Muscle of back (tissue), 3 donors: ENCODE measurements at regions not wholly inside any gene's neighbourhood (a gene's known extent, or its start where the extent isn't known, plus 50 kb on each side); places are given as distances from the start of the nearest gene placed in this dataset.
"Not testable (repeated sequence)": the region's sequence is repeated elsewhere in the genome, so short reads cannot be mapped to it uniquely, and the experiment has no call there.

ENCODE experiments used
- DNase-seq, 3 donors: peaks; one replicate each; pipeline versions ENCODE4 v3.0.0 to v3.0.0-alpha.2; 2013

DNA sequence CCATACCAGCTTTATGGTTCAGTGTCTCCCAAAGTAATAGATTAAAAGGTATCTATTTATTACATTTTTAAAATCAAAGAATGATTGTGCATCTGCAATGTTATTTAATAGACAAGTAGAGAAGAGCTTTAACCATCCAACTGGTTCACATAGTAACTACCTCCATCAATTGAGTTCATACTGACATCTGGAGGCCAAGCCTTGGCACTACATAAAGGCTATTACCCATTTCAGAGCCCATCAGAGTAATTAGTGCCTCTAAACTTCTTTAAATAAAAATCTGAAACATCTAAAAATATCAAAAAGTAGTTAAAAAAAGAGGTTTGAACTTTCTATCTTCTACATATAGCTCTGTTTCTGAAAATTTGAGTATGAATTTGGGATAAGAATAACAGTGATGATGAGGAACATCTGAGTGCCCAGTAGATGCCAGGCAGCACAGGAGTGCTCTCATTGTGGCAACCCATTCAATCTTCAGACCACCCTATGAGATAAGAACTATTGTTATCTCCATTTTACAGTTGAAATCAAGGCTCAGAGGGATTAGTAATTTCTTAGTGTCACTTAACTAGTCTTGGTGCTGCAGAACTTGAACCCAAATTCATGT, 132.9 kb upstream of the DAAM1 start:
- peak; percentile 41 to 70 (median 58) for DNase-seq

DNA sequence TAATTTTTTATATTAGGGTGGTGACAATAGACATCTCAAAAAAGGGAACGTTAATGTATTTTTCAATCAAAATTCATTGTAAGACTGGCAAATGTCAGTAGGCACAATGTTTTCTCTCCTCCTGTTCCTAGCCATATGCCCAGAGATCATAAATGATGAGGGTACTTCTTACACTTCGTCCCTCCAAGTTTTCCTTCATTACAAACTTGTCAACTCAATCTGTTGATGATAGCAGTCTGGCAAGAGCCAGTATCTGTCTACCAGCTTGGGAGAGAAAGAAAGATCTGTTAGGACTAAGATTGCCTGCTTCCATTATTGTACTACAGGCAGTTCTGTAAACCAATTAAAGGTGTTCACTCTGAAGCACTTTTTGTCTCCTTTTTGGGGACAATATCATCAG, 130.9 kb upstream of the DAAM1 start:
- no peak for DNase-seq

DNA sequence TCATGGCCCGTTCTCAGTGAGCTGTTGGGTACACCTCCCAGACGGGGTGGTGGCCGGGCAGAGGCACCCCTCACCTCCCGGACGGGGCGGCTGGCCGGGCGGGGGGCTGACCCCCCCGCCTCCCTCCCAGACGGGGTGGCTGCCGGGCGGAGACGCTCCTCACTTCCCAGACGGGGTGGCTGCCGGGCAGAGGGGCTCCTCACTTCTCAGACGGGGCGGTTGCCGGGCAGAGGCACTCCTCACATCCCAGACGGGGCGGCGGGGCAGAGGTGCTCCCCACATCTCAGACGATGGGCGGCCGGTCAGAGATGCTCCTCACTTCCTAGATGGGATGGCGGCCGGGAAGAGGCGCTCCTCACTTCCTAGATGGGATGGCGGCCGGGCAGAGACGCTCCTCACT, 129.7 kb upstream of the DAAM1 start:
- DNase-seq, result not testable (repeated sequence)

DNA sequence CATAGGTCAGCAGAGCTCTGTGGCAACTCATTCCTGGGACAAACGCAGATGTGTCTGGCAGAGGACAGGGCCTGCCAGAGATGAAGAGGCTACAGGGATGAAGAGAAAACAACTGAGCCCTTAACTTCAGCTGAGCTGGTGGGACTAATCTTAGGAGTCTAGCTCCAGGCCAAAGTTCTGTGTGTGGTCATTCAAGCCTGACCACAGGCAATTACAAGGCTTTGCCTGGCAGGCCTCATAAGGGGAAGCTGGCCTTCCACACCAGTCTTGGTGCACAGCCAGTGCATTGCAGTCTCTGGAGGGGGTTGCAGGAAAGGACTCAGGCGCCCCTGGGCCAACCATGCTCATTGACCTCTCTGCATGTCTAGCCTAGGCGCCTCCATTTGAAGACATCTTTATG, 127.6 kb upstream of the DAAM1 start:
- DNase-seq, result no peak

DNA sequence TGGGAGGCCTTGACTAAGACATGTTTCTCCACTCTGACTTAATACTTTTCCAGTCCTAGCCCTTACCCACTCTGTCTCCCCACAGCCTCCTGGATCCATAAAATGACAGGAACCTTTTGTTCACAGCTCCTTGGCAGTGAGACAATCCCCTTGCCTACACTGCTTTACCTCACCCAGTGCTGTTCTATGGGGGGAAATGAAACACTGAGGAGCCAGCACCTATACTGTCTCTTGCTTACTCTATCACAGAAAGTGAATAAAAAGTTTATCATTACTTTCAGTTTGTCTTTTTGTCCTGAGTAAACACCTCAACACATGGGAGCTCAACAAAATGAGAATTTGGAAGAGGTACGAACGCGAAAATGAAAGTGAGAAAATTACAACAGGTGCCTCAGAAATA, 127.2 kb upstream of the DAAM1 start:
- no peak for DNase-seq

DNA sequence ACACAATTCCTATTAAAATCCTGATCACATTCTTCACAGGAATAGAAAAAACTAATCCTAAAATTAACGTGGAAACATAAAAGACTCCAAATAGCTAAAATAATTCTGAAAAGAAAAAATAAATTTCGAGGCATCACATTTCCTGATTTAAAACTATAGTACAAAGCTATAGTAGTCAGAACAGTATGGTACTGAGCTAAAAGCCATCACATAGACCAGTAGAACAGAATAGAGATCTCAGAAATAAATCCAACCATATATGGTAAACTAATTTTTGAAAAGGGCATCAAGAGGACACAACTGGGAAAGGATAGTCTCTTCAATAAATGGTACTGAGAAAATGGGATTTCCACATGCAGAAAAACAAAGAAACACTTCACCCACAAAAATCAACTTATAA, 125.2 kb upstream of the DAAM1 start:
- no peak for DNase-seq

DNA sequence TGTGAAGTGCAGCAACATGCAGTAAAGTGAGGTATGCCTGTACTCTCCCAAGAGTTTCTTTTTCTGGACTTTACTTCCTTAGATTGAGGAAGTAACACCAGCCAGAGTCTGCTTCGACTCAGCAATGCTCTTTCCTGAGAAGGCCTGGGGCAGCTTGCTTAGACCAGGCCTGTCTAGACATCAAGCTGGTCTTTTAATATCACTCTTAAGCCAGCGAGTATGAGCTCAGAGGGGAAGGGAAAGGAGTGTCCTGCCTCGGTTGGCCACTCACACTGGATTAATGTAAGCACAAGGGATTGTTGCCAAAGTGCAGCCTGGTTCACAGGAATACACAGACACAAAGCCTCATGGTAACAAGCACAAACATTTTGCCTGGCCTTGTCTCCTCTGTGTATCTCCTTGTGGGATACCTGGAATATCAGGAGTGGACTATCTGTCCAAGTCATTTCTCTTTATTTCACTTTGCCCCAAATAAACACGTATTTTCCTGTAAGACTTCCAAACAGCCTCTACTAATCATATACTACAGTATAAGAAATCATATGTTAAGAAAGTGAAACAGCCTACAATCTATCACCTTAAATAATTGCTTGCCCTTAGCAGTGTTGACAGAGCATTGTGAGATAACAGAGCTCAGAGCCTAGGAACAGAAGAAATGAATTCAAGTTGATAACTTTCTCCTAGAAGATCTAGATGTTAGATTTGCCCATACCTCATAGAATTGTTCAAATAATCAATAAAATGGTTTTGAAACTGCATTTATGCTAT, 121.2 kb upstream of the DAAM1 start:
- DNase-seq, result peak in 2 of 3 donors; percentile 25 to 29

DNA sequence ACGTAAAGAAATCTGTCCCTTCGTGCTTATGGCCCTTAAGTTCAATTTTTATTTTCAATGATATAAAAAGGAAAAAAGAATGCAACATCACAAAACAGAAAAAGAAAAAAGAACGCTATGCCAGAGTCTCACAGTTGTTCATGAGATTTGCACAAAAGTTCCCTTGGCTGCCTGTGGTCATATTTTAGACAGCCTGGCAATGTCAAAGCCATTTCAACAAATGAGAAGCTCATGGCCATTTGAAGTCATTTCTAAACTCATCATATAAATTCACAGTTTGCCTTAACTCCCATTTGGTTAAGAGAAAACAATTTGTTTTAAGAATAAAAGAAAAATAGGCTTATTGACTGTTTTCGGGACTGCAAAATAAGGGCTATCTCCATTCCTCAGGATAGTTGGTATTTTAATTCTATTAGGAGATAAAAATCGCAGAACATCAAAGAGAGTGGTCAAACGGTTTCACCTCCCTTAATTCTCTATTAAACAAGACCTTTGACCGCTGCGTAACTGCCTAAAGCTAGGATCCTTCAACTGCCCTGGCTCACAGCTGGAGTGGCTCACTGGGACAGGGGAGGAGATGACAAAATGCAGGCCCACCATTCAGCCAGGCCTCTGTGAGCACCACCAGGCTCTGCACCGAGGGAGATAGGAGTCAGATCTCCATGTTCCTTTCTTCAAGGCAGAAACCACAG, 119.2 kb upstream of the DAAM1 start:
- DNase-seq, result no peak

DNA sequence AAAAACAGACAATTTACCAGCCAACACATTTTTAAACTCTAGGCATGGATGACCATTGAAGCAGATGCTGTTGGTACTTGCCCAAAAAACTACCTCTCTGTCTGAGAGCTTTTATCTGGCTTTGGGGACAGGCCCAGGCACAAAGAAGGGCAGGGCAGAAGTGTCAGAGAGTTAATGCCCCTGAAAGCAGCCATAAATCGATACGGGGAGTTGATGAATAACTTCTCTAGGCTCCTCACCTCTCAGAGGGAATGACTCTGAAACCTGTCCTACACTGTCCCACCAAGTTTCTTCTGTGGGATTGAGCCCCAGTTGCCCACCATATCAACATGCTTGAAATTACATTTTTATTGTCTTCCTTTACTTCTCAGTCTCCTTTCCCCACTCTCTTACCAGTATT, 113.0 kb upstream of the DAAM1 start:
- DNase-seq, result no peak

DNA sequence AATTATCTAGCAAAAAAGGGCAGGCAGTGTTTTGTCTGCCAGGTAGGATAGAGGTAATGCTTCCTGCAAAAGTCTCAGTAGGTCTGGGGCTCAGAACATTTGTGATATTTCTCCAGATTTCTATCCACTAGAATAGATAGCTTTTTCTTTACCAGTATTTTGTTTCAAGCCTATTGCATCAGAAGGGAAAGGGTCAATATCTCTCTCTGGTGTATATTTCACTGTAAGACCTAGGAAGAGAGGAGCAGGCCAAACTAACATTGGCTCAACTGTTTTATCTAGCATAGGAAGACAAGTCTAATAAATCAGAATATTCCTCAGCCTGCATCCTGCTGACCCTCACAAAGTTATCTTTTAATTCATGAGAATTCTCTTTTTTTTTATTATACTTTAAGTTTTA, 106.7 kb upstream of the DAAM1 start:
- DNase-seq, result no peak

DNA sequence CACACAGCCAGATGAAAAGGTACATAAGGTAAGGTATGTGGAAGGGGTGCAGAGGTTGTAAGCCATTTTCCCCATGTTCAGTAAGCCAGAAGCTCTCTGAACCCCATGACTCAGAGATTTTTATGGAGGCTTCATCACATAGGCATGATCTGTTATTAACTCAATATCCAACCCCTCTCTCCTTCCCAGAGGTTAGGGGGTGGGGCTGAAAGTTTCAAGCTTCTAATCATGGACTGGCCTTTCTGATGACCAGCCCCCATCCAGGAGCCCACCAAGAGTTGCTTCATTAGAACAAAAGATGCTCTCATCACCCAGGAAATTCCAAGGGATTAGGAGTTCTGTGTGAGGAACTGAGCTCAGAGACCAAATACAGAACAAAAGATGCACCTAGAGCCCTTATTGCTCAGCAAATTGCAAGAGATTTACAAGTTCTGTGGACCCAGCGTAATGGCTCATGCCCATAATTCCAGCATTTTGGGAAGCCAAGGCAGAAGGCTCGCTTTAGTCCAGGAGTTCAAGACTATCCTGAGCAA, 103.2 kb upstream of the DAAM1 start:
- DNase-seq, result no peak

DNA sequence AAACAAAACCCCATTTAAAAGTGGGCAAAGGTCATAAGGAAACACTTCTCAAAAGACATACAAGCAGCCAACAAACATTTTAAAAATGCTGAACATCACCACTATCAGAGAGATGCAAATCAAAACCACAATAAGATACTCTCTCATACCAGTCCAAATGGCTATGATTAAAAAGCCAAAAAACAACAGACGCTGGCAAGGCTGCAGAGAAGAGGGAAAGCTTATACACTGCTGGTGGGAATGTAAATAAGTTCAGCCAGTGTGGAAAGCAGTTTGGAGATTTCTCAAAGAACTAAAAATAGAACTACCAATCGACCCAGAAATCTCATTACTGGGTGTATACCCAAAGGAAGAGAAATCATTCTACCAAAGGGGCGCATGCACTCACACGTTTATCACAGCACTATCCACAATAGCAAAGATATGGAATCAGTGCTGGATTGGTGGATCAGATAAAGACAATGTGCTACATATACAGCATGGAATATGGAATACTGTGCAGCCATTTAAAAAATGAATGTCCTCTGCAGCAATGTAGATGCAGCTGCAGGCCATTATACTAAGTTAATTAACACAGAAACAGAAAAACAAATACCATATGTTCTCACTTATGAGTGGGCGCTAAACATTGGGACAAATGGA, 102.1 kb upstream of the DAAM1 start:
- peak in 2 of 3 donors; percentile 16 to 21 for DNase-seq

DNA sequence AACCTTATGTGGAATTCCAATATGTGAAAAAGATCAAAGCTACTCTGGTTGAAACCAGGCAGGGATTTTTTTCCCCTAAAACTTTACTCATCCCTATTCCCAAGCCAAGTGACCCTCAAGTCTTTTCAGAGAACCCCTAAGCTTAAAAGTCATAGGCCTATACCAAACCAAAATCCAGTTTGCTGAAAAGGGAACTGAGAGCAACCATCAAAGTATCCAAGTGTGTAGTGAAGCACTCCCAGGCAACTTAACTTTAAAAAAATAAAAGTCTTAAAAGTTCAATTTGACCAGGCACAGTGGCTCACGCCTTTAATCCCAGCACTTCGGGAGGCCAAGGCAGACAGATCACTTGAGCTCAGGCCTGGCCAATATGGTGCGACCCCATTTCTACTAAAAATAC, 101.2 kb upstream of the DAAM1 start:
- DNase-seq, result no peak

DNA sequence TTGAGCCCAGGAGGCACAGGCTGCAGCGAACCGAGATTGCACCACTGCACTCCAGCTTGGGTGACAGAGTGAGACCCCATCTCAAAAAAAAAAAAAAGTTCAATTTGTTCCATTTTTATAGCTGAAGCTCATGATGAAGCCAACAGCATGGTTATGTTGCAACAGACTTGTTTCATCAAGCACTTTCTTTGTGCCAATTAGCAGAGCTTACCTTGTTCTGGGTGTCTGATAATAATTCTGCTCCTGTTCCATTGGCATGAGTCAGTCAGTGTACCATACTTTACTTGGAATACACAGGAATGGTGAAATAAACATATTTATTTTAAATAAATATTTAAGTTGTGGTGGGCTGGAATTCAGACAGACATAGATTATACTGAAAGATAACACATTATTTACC, 100.8 kb upstream of the DAAM1 start:
- no peak for DNase-seq

DNA sequence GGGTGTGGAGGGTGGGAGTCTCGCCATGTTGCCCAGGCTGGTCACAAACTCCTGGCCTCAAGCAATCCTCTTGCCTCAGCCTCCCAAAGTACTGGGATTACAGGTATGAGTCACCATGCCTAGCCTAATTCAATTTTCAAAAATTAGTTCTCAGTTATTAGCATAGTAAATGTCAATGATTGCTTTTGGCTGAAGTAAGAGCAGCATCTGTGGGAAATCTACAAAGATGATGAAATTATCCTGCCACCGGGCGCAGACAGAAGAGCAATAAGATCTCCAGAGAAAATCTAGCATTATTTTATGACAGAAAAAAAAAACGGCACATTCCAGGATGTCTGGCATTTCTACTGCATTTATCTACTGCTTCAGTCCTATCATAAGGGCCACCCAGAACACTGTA, 97.9 kb upstream of the DAAM1 start:
- no peak for DNase-seq

DNA sequence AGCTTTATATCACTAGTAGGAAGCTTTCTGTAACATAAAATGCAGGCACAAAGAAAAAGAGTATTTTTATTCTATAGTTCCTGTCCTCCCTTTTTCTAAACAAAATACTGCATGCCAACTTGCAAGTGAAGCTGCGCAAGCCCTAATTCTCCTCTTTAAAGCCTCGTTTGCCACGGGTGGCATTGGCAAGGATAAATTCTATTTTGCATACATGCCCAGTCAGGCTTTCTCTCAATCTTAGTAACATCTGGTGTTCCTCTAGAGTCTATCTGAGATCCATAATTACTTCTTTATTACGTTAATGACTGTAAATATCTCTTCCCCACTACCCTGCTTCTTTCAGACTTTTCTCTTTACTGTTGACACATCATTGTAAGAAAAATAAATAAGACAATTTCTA, 97.1 kb upstream of the DAAM1 start:
- DNase-seq, result no peak

DNA sequence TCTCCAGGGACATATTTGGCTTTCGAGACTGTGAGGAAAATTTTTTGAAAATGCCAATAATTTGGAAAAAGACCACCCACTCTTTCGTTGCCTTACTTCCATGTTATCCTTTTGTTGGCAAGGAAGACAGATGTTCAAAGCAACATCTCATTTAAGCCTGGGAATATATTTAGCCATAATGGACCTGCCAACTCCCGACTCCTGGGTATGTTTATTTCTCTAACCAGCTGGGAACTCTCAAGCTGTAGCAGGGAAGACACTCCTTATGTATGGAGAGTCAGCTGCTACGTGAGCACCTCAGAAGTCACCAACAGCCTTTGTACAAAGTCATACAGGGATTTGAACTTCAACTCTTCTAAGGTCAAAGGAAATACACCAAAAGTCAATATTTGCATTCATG, 96.5 kb upstream of the DAAM1 start:
- no peak for DNase-seq

DNA sequence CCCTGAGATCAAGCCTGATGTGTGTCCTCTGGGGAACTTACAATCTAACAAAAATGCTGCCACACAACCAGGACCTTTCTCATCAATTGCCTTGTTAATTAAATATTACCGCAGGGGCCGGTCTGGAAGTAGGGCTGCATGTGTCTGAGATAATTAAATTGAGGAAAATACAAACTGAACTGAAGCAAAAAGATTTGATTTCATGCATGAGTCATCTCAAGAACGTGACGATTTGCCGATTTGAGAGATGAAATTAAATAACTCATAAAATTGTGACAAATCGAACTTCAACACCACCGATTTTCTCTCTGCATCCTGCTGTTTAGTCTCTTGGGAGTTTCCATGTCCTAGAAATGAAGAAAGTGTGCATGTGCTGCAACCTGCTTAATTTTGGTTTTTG, 94.6 kb upstream of the DAAM1 start:
- DNase-seq, result no peak

DNA sequence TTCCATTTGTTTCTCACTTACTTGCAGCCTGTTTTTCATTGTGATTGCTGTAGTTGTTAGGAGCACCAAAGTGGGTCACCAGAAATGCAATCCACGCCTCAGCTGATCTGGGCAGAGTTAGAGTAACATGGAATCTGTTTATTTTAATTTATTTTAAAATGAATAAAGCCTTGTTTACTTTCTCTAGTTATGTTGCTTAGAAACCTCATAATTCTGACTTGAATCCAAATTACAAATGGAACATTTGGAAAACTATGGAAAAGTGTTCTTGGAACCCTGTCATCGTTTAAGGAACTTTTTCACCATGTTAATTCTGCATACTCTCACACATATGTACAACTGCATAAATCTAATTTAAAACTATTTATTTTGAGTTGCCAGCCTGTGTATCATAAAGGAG, 92.2 kb upstream of the DAAM1 start:
- peak in 2 of 3 donors; percentile 29 to 61 for DNase-seq

DNA sequence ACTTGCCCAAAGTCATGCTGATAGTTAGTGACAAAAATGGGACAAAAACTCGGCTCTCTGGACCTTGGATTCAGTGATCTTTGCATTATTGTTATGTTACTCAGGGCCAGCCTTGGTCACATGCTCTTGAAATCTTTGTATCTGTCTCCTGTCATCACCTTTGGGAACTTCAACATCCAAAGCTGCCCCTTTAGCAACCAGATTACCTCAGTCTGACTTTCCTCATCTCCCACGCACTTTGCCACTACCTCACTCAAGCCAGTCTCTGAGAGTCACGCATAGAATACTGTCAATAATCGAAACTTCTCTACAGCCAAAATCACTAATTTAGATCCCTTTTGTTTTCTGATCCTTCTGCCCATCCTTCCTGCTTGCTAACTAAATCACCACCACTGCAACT, 90.8 kb upstream of the DAAM1 start:
- DNase-seq, result no peak

DNA sequence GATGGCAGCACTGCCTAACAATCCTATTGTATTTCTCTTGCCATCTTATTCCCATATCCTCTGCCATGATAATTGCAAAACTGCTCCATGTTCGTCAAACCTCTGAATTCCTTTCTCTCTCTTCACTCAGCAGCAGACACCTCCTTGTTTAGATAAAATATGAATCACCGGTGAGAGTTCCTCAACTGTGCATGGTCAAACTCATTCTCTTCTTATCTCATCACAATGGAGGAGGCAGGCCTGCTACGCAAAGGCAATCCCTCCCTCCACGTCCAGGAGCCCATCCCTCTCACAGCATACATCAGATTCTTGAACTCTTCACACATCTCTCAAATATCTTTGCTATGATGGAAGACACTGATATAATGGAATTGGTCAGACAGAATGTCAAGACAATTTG, 90.1 kb upstream of the DAAM1 start:
- DNase-seq, result peak in 1 of 3 donors; percentile 88

DNA sequence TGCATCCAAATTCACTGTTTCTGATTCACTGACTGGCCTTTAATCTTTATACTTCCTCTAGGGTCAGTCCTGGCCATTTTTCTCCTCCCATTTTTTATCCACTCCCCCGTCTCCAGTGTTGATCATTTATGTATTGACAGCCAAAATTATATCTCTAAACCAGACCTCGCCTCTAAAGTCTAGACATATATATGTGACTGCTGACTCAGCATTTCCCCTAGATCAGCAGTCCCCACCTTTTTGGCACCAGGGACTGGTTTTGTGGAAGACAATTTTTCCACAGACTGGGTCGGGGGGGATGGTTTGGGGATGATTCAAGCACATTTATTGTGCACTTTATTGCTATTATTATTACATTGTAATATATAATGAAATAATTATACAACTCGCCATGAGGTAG, 88.3 kb upstream of the DAAM1 start:
- no peak for DNase-seq

DNA sequence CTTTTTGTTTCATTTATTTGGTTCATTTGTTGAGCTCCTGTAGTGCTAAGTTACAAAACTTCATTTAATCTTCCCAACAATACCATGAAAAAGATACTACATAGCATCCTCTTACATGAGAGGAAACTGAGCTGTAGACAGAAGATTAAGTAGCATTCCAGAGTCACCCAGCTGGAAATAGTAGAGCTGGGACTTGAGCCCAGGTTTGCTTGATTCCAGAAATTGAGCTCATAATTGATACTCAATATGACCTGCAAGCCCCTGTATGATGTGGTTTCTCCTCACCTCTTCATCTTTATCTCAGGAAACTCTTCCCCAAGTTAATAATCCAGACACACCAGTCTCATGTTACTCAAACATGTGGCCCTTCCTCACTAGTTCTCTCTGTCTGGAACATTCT, 87.0 kb upstream of the DAAM1 start:
- no peak for DNase-seq
